WTC11 (cell line): ENCODE measurements at regions not wholly inside any gene's neighbourhood (a gene's known extent, or its start where the extent isn't known, plus 50 kb on each side); places are given as distances from the start of the nearest gene placed in this dataset.

Experiments used
- ATAC-seq: fragments of 200-7000 bp; cut with Tn5 transposase; 2 replicates; pipeline ENCODE4 v1.10.0; 2021; ENCODE audit warnings: mild to moderate bottlenecking, moderate library complexity
- CTCF ChIA-PET: fragments of 300-600 bp; sonication (Branson Sonifier 250); formaldehyde crosslinking; loops from one replicate; lab custom pipeline; 2021; ENCODE audit warnings: antibody characterized with exemption; lab: Charles Lee
- POLR2A ChIA-PET: fragments of 350-600 bp; sonication (Branson Sonifier 250); formaldehyde crosslinking; loops from one replicate; lab custom pipeline; 2021; ENCODE audit warnings: antibody characterized with exemption; lab: Charles Lee
- DNase-seq: peaks from one replicate; pipeline ENCODE4 v3.0.0; 2021; ENCODE audit warnings: low spot score
- H3K27ac Mint-ChIP-seq: 2 replicates; pipeline ENCODE4 v1.8.0; 2021; ENCODE audit warnings: mixed read lengths
- H3K27me3 Mint-ChIP-seq: 2 replicates; pipeline ENCODE4 v1.8.0; 2021; ENCODE audit warnings: low read depth, mild to moderate bottlenecking, moderate library complexity, mixed read lengths
- H3K36me3 Mint-ChIP-seq: 2 replicates; pipeline ENCODE4 v1.8.0; 2021; ENCODE audit warnings: mixed read lengths
- H3K4me1 Mint-ChIP-seq: 2 replicates; pipeline ENCODE4 v1.8.0; 2022; ENCODE audit warnings: mixed read lengths
- H3K4me3 Mint-ChIP-seq: 2 replicates; pipeline ENCODE4 v1.8.0; 2021; ENCODE audit warnings: mild to moderate bottlenecking, moderate library complexity, mixed read lengths
- H3K9me3 Mint-ChIP-seq: 2 replicates; pipeline ENCODE4 v1.8.0; 2021; ENCODE audit warnings: mixed read lengths
- ATF1 ChIP-seq: sonication (generic); formaldehyde crosslinking; IDR thresholded peaks from 2 replicates; pipeline ENCODE4 v1.8.1; 2023; ENCODE audit warnings: mild to moderate bottlenecking, moderate library complexity, missing genetic modification reagents
- FOXP4 ChIP-seq: sonication (generic); formaldehyde crosslinking; IDR thresholded peaks from 2 replicates; pipeline ENCODE4 v1.8.0; 2022; ENCODE audit warnings: mild to moderate bottlenecking, missing genetic modification reagents
- IRF2 ChIP-seq: sonication (generic); formaldehyde crosslinking; IDR thresholded peaks from 2 replicates; pipeline ENCODE4 v1.8.0; 2022; ENCODE audit warnings: low read depth, missing genetic modification reagents, borderline replicate concordance
- MAX ChIP-seq: sonication (generic); formaldehyde crosslinking; IDR thresholded peaks from 2 replicates; pipeline ENCODE4 v1.8.0; 2022; ENCODE audit warnings: mild to moderate bottlenecking, missing genetic modification reagents
- OVOL2 ChIP-seq: fragments of 250-450 bp; sonication (Bioruptor Pico); IDR thresholded peaks from 2 replicates; pipeline ENCODE4 v1.9.0; 2021; ENCODE audit warnings: mild to moderate bottlenecking, borderline replicate concordance
- PRDM15 ChIP-seq: sonication (generic); formaldehyde crosslinking; IDR thresholded peaks from 2 replicates; pipeline ENCODE4 v1.8.0; 2022; ENCODE audit warnings: missing genetic modification reagents
- PRRX2 ChIP-seq: fragments of 250-450 bp; sonication (Bioruptor Pico); IDR thresholded peaks from 2 replicates; pipeline ENCODE4 v1.8.0; 2021; ENCODE audit warnings: mild to moderate bottlenecking
- RELA ChIP-seq: sonication (generic); formaldehyde crosslinking; IDR thresholded peaks from 2 replicates; pipeline ENCODE4 v1.8.1; 2022; ENCODE audit warnings: missing genetic modification reagents, mild to moderate bottlenecking, borderline replicate concordance
- SMAD3 ChIP-seq: sonication (generic); formaldehyde crosslinking; IDR thresholded peaks from 2 replicates; pipeline ENCODE4 v1.8.0; 2022; ENCODE audit warnings: missing genetic modification reagents, mild to moderate bottlenecking, borderline replicate concordance
- ZBTB21 ChIP-seq: sonication (generic); formaldehyde crosslinking; IDR thresholded peaks from 2 replicates; pipeline ENCODE4 v1.8.1; 2023; ENCODE audit warnings: mild to moderate bottlenecking, missing genetic modification reagents, borderline replicate concordance
- ZNF219 ChIP-seq: sonication (generic); formaldehyde crosslinking; IDR thresholded peaks from 2 replicates; pipeline ENCODE4 v1.8.0; 2023; ENCODE audit warnings: missing genetic modification reagents, mild to moderate bottlenecking, borderline replicate concordance
- ZNF396 ChIP-seq: fragments of 250-450 bp; sonication (Bioruptor Pico); IDR thresholded peaks from 2 replicates; pipeline ENCODE4 v1.8.0; 2021; ENCODE audit warnings: mild to moderate bottlenecking, moderate library complexity, borderline replicate concordance
- ZNF416 ChIP-seq: fragments of 250-450 bp; sonication (Bioruptor Pico); IDR thresholded peaks from 2 replicates; pipeline ENCODE4 v1.9.0; 2021; ENCODE audit warnings: mild to moderate bottlenecking, inconsistent platforms
- TF ChIP-seq, protein P1 (sequence below): fragments of 250-450 bp; sonication (Bioruptor Pico); IDR thresholded peaks from 2 replicates; pipeline ENCODE4 v1.9.0; 2021; ENCODE audit warnings: mild to moderate bottlenecking, borderline replicate concordance
- TF ChIP-seq, protein P2 (sequence below): sonication (generic); formaldehyde crosslinking; IDR thresholded peaks from 2 replicates; pipeline ENCODE4 v1.8.1; 2023; ENCODE audit warnings: mild to moderate bottlenecking, missing genetic modification reagents, moderate library complexity
- TF ChIP-seq, protein P3 (sequence below): fragments of 200-600 bp; IDR thresholded peaks from 2 replicates; pipeline ENCODE4 v1.8.0; 2022; ENCODE audit warnings: antibody characterized with exemption

DNA sequence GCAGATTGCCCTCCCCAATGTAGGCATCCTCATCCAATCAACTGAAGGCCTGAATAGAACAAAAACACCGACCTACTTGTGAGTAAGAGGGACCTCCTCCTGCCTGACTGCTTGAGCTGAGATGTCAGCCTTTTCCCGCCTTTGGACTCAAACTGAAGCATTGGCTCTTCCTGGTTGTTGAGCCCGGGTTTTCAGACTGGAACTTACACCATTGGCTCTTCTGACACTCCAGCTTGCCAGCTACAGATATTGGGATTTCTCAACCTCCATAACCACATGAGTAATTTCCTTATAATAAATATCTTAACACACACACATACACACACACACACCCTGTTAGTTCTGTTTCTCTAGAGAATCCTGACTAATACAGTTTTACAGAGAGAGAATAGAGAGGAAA lies 173.4 kb upstream of the NTF3 start:
- H3K36me3 Mint-ChIP-seq: no peaks in the 10 kb centered on the region
- H3K27ac Mint-ChIP-seq: no peak overlapping the region
- no peaks in the 10 kb centered on the region for H3K9me3 Mint-ChIP-seq
- H3K4me3 Mint-ChIP-seq: no peak overlapping the region
- no peaks in the 10 kb centered on the region; the same call in 1 of the 2 replicates for H3K27me3 Mint-ChIP-seq
- TF ChIP-seq ATF1 (CRISPR knock-in tag) (no peak), ZBTB21 (no peak), ZNF219 (CRISPR knock-in tag) (no peak), PRRX2 (CRISPR knock-in tag) (no peak), SMAD3 (CRISPR knock-in tag) (no peak), IRF2 (CRISPR knock-in tag) (no peak), ZNF416 (CRISPR knock-in tag) (no peak), OVOL2 (CRISPR knock-in tag) (no peak), RELA (CRISPR knock-in tag) (no peak), FOXP4 (CRISPR knock-in tag) (no peak), PRDM15 (CRISPR knock-in tag) (no peak)
- TF ChIP-seq, protein P1, sequence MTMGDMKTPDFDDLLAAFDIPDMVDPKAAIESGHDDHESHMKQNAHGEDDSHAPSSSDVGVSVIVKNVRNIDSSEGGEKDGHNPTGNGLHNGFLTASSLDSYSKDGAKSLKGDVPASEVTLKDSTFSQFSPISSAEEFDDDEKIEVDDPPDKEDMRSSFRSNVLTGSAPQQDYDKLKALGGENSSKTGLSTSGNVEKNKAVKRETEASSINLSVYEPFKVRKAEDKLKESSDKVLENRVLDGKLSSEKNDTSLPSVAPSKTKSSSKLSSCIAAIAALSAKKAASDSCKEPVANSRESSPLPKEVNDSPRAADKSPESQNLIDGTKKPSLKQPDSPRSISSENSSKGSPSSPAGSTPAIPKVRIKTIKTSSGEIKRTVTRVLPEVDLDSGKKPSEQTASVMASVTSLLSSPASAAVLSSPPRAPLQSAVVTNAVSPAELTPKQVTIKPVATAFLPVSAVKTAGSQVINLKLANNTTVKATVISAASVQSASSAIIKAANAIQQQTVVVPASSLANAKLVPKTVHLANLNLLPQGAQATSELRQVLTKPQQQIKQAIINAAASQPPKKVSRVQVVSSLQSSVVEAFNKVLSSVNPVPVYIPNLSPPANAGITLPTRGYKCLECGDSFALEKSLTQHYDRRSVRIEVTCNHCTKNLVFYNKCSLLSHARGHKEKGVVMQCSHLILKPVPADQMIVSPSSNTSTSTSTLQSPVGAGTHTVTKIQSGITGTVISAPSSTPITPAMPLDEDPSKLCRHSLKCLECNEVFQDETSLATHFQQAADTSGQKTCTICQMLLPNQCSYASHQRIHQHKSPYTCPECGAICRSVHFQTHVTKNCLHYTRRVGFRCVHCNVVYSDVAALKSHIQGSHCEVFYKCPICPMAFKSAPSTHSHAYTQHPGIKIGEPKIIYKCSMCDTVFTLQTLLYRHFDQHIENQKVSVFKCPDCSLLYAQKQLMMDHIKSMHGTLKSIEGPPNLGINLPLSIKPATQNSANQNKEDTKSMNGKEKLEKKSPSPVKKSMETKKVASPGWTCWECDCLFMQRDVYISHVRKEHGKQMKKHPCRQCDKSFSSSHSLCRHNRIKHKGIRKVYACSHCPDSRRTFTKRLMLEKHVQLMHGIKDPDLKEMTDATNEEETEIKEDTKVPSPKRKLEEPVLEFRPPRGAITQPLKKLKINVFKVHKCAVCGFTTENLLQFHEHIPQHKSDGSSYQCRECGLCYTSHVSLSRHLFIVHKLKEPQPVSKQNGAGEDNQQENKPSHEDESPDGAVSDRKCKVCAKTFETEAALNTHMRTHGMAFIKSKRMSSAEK (CRISPR knock-in tag): no peak
- TF ChIP-seq, protein P2, sequence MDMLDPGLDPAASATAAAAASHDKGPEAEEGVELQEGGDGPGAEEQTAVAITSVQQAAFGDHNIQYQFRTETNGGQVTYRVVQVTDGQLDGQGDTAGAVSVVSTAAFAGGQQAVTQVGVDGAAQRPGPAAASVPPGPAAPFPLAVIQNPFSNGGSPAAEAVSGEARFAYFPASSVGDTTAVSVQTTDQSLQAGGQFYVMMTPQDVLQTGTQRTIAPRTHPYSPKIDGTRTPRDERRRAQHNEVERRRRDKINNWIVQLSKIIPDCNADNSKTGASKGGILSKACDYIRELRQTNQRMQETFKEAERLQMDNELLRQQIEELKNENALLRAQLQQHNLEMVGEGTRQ (CRISPR knock-in tag): no peak
- ChIA-PET CTCF (no interaction called here), POLR2A (no interaction called here)
- peak; percentile 51 for ATAC-seq
- peaks cover 23% of the 10 kb centered on the region for H3K4me1 Mint-ChIP-seq
- DNase-seq: no peak

GRCh38 chr12:5258926-5259325 lies 173.0 kb upstream of the NTF3 start:
- ATAC-seq (no peak), DNase-seq (no peak)
- Mint-ChIP-seq H3K36me3 (no peaks in the 10 kb centered on the region), H3K9me3 (no peaks in the 10 kb centered on the region), H3K27ac (no peak overlapping the region), H3K4me3 (no peak overlapping the region), H3K4me1 (peaks cover 23% of the 10 kb centered on the region), H3K27me3 (no peaks in the 10 kb centered on the region; the same call in 1 of the 2 replicates)
- ChIA-PET CTCF (interaction anchor here (1.1 kb wide), 1 partner anchor 11 kb away, joined by 5 read pairs; no protein-coding TSS in a partner anchor), POLR2A (no interaction called here)
- TF ChIP-seq, protein P3, sequence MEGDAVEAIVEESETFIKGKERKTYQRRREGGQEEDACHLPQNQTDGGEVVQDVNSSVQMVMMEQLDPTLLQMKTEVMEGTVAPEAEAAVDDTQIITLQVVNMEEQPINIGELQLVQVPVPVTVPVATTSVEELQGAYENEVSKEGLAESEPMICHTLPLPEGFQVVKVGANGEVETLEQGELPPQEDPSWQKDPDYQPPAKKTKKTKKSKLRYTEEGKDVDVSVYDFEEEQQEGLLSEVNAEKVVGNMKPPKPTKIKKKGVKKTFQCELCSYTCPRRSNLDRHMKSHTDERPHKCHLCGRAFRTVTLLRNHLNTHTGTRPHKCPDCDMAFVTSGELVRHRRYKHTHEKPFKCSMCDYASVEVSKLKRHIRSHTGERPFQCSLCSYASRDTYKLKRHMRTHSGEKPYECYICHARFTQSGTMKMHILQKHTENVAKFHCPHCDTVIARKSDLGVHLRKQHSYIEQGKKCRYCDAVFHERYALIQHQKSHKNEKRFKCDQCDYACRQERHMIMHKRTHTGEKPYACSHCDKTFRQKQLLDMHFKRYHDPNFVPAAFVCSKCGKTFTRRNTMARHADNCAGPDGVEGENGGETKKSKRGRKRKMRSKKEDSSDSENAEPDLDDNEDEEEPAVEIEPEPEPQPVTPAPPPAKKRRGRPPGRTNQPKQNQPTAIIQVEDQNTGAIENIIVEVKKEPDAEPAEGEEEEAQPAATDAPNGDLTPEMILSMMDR: no peak
- no peak for TF ChIP-seq MAX (CRISPR knock-in tag)
- TF ChIP-seq ZNF396 (CRISPR knock-in tag): no peak
